ENCODE measurements at regions not wholly inside any gene's neighbourhood (a gene's known extent, or its start where the extent isn't known, plus 50 kb on each side); places are given as distances from the start of the nearest gene placed in this dataset.

DNA sequence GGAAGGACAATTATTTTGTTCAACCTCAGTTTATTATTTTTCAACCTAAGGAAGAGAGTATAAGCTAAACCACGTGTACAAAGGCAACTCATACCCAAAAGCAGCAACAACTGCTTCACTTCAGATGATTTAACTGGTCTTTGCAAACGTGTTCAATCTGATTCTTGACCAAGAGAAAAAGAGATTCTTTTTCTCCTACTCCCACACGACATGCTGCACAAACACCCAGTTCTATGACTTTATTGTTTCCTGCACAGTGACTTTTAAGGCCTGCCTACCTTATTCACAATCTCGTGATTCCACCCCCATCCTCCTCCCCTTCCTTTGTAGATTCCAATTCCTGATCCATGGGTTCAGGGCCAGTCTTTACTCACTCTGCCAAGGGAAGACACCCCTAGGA, 1394.8 kb upstream of the ZEB2 start:
- WGBS, 2 donors: 36 to 71% methylated on average over 4 of the region's 4 CpGs
- H3K4me3 ChIP-seq: no peak overlapping the region
- TF ChIP-seq POLR2AphosphoS5 (IDR thresholded peaks at IDR 0.05) (no peak), CTCF (IDR thresholded peaks at IDR 0.05) (no peak), POLR2A (IDR thresholded peaks at IDR 0.05) (no peak), EP300 (IDR thresholded peaks at IDR 0.05) (no peak)
- H3K27me3 ChIP-seq: no peaks in the 10 kb centered on the region
- no peak for DNase-seq
- H3K27ac ChIP-seq: no peak overlapping the region
- H3K4me1 ChIP-seq: no peaks in the 10 kb centered on the region
- no peaks in the 10 kb centered on the region for H3K36me3 ChIP-seq
- intact Hi-C loops (cut with DNase I): no loop called here
- no peaks in the 10 kb centered on the region for H3K9me3 ChIP-seq

GRCh38 chr2:145910416-145910815, 1390.5 kb upstream of the ZEB2 start:
- Histone ChIP-seq H3K4me1 (no peaks in the 10 kb centered on the region), H3K4me3 (no peak overlapping the region), H3K27me3 (no peaks in the 10 kb centered on the region), H3K9me3 (no peaks in the 10 kb centered on the region), H3K27ac (no peak overlapping the region), H3K36me3 (no peaks in the 10 kb centered on the region)
- intact Hi-C loops (cut with DNase I): no loop called here
- no peak for DNase-seq
- TF ChIP-seq CTCF (IDR thresholded peaks at IDR 0.05) (no peak), EP300 (IDR thresholded peaks at IDR 0.05) (no peak), POLR2A (IDR thresholded peaks at IDR 0.05) (no peak), POLR2AphosphoS5 (IDR thresholded peaks at IDR 0.05) (no peak)
- 49 to 77% methylated on average over 4 of the region's 4 CpGs for WGBS, 2 donors

DNA sequence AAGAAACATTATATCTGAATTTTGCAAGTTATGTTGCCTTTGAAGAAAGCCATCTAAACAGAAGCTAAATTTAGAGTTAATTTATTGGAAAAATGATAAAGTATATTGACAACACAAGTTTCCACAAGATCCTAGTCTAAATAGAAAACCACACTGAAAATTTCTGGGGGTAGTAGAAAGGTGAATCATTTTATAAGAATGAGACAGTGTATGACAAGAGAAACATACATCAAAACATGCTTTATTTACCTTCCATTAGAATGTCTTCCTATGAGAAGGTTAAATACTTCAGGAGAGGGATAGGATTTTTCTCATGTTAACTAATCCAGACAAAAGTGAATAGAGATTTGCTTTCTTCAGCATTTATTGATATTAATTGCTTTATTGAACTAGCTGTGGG, 1389.8 kb upstream of the ZEB2 start:
- Histone ChIP-seq H3K36me3 (no peaks in the 10 kb centered on the region), H3K27me3 (no peaks in the 10 kb centered on the region), H3K9me3 (no peaks in the 10 kb centered on the region), H3K27ac (no peak overlapping the region), H3K4me1 (no peaks in the 10 kb centered on the region), H3K4me3 (no peak overlapping the region)
- intact Hi-C loops (cut with DNase I): no loop called here
- no peak for DNase-seq
- TF ChIP-seq EP300 (IDR thresholded peaks at IDR 0.05) (no peak), CTCF (IDR thresholded peaks at IDR 0.05) (no peak), POLR2A (IDR thresholded peaks at IDR 0.05) (no peak), POLR2AphosphoS5 (IDR thresholded peaks at IDR 0.05) (no peak)

DNA sequence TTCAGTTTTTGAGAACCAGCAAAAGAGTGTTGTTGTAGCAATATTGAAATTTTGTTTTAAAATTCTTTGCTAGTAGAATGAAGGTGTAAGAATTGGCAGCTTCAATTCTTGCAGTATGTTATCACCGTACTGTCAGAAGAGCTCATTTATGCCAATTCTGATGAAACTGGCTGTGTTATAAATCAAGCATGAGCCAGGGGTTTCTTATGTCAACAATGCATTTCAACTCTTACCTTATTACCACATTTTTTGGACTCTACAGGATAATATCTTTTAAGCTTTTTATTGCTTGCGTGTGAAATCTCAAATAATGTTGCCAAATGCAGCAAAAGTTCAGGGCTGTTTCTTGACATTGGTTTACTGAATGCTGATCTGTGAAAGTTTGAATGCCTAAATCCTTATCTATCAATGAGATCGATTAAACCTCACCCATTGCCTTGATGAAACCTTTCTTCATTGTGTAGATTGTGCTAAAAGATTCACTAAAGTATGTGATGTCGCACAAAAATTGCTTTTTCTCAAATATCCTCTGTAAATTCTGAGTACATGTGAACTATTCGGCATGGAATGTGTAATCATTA, 1389.3 kb upstream of the ZEB2 start:
- no peaks in the 10 kb centered on the region for H3K9me3 ChIP-seq
- no peaks in the 10 kb centered on the region for H3K36me3 ChIP-seq
- TF ChIP-seq CTCF (IDR thresholded peaks at IDR 0.05): no peak
- no peak for TF ChIP-seq EP300 (IDR thresholded peaks at IDR 0.05)
- no peak for TF ChIP-seq POLR2A (IDR thresholded peaks at IDR 0.05)
- TF ChIP-seq POLR2AphosphoS5 (IDR thresholded peaks at IDR 0.05): no peak
- 62 to 84% methylated on average over 5 of the region's 5 CpGs for WGBS, 2 donors
- intact Hi-C loops (cut with DNase I): no loop called here
- H3K27me3 ChIP-seq: no peaks in the 10 kb centered on the region
- no peak for DNase-seq
- H3K4me1 ChIP-seq: no peaks in the 10 kb centered on the region
- no peak overlapping the region for H3K4me3 ChIP-seq
- H3K27ac ChIP-seq: no peak overlapping the region

DNA sequence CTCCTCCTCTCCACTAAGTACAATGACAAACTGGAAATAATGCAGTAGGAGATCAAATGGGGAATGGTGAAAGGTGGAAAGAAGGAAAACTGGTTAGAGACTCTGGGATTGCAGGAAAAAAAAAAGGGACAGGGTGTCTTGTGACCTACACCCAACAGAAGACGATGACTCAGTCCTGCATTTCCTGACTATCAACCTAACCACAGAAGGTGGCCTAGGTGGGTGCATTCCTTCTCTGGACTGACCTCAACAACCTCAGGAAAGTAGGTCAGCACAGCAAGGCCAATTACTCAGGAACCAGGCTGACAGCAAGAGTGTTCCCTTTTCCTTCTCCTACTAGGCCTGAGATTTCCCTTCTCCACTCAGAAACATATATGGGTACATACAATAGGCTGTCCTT, 1386.4 kb upstream of the ZEB2 start:
- intact Hi-C loops (cut with DNase I): no loop called here
- Histone ChIP-seq H3K4me1 (no peaks in the 10 kb centered on the region), H3K9me3 (no peaks in the 10 kb centered on the region), H3K36me3 (no peaks in the 10 kb centered on the region), H3K27ac (no peak overlapping the region), H3K27me3 (no peaks in the 10 kb centered on the region), H3K4me3 (no peak overlapping the region)
- DNase-seq: no peak
- WGBS, 2 donors: 66 to 77% methylated on average over 1 of the region's 1 CpG
- TF ChIP-seq POLR2A (IDR thresholded peaks at IDR 0.05) (no peak), POLR2AphosphoS5 (IDR thresholded peaks at IDR 0.05) (no peak), EP300 (IDR thresholded peaks at IDR 0.05) (no peak), CTCF (IDR thresholded peaks at IDR 0.05) (no peak)

Measured in sigmoid colon (tissue), 6 donors.